K562 (cell line): ENCODE measurements at regions not wholly inside any gene's neighbourhood (a gene's known extent, or its start where the extent isn't known, plus 50 kb on each side); places are given as distances from the start of the nearest gene placed in this dataset.

Source experiments
- ATAC-seq: fragments of 200-7000 bp; cut with Tn5 transposase; 3 replicates; pipeline ENCODE4 v1.9.1; 2020; ENCODE audit warnings: moderate library complexity
- BruUV-seq: library from RNA; stranded (reverse); fragments of 400-500 nt; replicated peaks from 2 replicates; lab custom pipeline; 2021; lab: Mats Ljungman, UMichigan
- CTCF ChIA-PET: fragments of 300-600 bp; formaldehyde crosslinking; extraction: SDS; loops from one replicate; lab custom pipeline; 2021; ENCODE audit warnings: low intra/inter-chr PET ratio; lab: Yijun Ruan, JAX
- POLR2A ChIA-PET: fragments of 300-600, 350-650 bp; sonication (Branson Sonifier 250); formaldehyde crosslinking; extraction: SDS; loops from one replicate; lab custom pipeline; 2021; ENCODE audit warnings: antibody characterized with exemption, inconsistent platforms; lab: Yijun Ruan, JAX
- DNase-seq, 4 experiments: peaks; one replicate each; pipeline versions ENCODE4 v3.0.0 to v3.0.0-alpha.2; 2011 to 2018; ENCODE audit warnings: low spot score in 3 of 4, mixed read lengths in 3 of 4; ENCODE audit errors: extremely low read depth in 1 of 4
- FAIRE-seq: peaks from 2 replicates; lab custom pipeline; 2011; peaks lifted over from hg19 to GRCh38; lab: Jason Lieb, UNC
- H2AFZ ChIP-seq: 2 replicates; pipeline ENCODE4 v1.6.0; 2011; ENCODE audit warnings: low read depth, low read length, control low read depth, inconsistent platforms
- H3K27ac ChIP-seq: fragments of 200-600 bp; 3 replicates; pipeline ENCODE4 v1.8.0; 2011; ENCODE audit warnings: low read depth, mild to moderate bottlenecking, control low read depth, inconsistent platforms, low read length, moderate library complexity, mixed read lengths; ENCODE audit errors: extremely low read depth
- H3K27me3 ChIP-seq, 2 experiments: fragments of 300-600 bp in 1 of 2; 2 replicates in 1 of 2; 3 replicates in 1 of 2; pipeline versions ENCODE4 v1.6.0 to v1.8.0; 2011; ENCODE audit warnings: inconsistent platforms in 2 of 2, low read length in 2 of 2, mild to moderate bottlenecking in 1 of 2, mixed read lengths in 1 of 2, moderate library complexity in 1 of 2; ENCODE audit not compliant: control insufficient read depth in 2 of 2, insufficient read depth in 2 of 2
- H3K36me3 ChIP-seq: fragments of 300-600 bp; 3 replicates; pipeline ENCODE4 v1.8.0; 2011; ENCODE audit warnings: mild to moderate bottlenecking, low read length, inconsistent platforms; ENCODE audit not compliant: control insufficient read depth, insufficient read depth
- H3K4me1 ChIP-seq, 2 experiments: fragments of 200-600 bp in 1 of 2; replicated peaks in 1 of 2; 2 replicates in 1 of 2; 3 replicates in 1 of 2; pipeline versions ENCODE4 v1.5.1 to v1.8.0; 2011; ENCODE audit warnings: inconsistent platforms in 2 of 2, low read length in 2 of 2, mild to moderate bottlenecking in 1 of 2, mixed read lengths in 1 of 2, moderate library complexity in 1 of 2; ENCODE audit not compliant: control insufficient read depth in 2 of 2, insufficient read depth in 2 of 2
- H3K4me2 ChIP-seq: 2 replicates; pipeline ENCODE4 v1.6.1; 2011; ENCODE audit warnings: low read length, control low read depth, inconsistent platforms, mixed read lengths; ENCODE audit not compliant: insufficient read depth
- H3K4me3 ChIP-seq: fragments of 200-600 bp; sonication (generic), shearing (Covaris generic); 2 replicates; pipeline ENCODE4 v1.5.1; 2016; ENCODE audit warnings: control low read depth, inconsistent platforms
- H3K79me2 ChIP-seq: fragments of 200-600 bp; 3 replicates; pipeline ENCODE4 v1.8.0; 2011; ENCODE audit warnings: low read length, inconsistent platforms; ENCODE audit not compliant: control insufficient read depth, insufficient read depth
- H3K9ac ChIP-seq, 2 experiments: 2 replicates each; pipeline versions ENCODE4 v1.6.0 to v1.6.1; 2011; ENCODE audit warnings: low read depth in 2 of 2, low read length in 2 of 2, control low read depth in 1 of 2, inconsistent platforms in 1 of 2, mild to moderate bottlenecking in 1 of 2, mixed read lengths in 1 of 2; ENCODE audit not compliant: insufficient read depth in 1 of 2
- H3K9me1 ChIP-seq: one replicate; pipeline ENCODE4 v1.6.0; 2011; ENCODE audit warnings: inconsistent platforms, mild to moderate bottlenecking, low read length, moderate library complexity; ENCODE audit not compliant: control insufficient read depth, insufficient read depth
- H3K9me3 ChIP-seq: replicated peaks from 2 replicates; pipeline ENCODE4 v1.5.1; 2011; ENCODE audit warnings: low read depth, low read length, inconsistent platforms; ENCODE audit not compliant: control insufficient read depth, insufficient read depth
- H4K20me1 ChIP-seq: replicated peaks from 2 replicates; pipeline ENCODE4 v1.6.1; 2011; ENCODE audit warnings: low read length, inconsistent platforms, mixed read lengths; ENCODE audit not compliant: control insufficient read depth, insufficient read depth
- ATF7 ChIP-seq: fragments of 450-650 bp; IDR thresholded peaks from 2 replicates; pipeline ENCODE4 v1.7.1; 2014; ENCODE audit warnings: mild to moderate bottlenecking, moderate library complexity
- BCL6 ChIP-seq: fragments of 250-450 bp; sonication (Bioruptor Pico); IDR thresholded peaks from 2 replicates; pipeline ENCODE4 v1.4.0; 2020
- BRD9 ChIP-seq: fragments of 450-650 bp; IDR thresholded peaks from 2 replicates; pipeline ENCODE4 v1.6.1; 2018; ENCODE audit warnings: low read depth; ENCODE audit not compliant: partially characterized antibody
- ELF4 ChIP-seq: fragments of 450-650 bp; formaldehyde crosslinking; IDR thresholded peaks from 2 replicates; pipeline ENCODE4 v1.4.0; 2022; ENCODE audit warnings: missing genetic modification characterization
- HMG20B ChIP-seq: fragments of 250-450 bp; sonication (Bioruptor Pico); IDR thresholded peaks from 2 replicates; pipeline ENCODE4 v1.5.0; 2021; ENCODE audit warnings: mild to moderate bottlenecking
- MEF2D ChIP-seq: conservative IDR thresholded peaks from 2 replicates; pipeline ENCODE4 v1.6.1; 2016; ENCODE audit warnings: low read depth, missing genetic modification characterization, missing compliant biosample characterization
- NR3C1 ChIP-seq: sonication (generic); formaldehyde crosslinking; IDR thresholded peaks from 2 replicates; pipeline ENCODE4 v1.8.1; 2022; ENCODE audit warnings: missing genetic modification reagents
- THAP7 ChIP-seq: fragments of 250-450 bp; sonication (Bioruptor Pico); IDR thresholded peaks from 2 replicates; pipeline ENCODE4 v1.5.0; 2021
- ZC3H8 ChIP-seq: fragments of 450-650 bp; IDR thresholded peaks from 2 replicates; pipeline ENCODE4 v1.6.1; 2017
- ZNF197 ChIP-seq: fragments of 200-800 bp; sonication (Bioruptor generic); IDR thresholded peaks from 2 replicates; pipeline ENCODE4 v1.6.1; 2016; ENCODE audit warnings: low read depth, missing genetic modification characterization, missing compliant biosample characterization
- ZNF217 ChIP-seq: sonication (generic); formaldehyde crosslinking; IDR thresholded peaks from 2 replicates; pipeline ENCODE4 v1.8.0; 2022; ENCODE audit warnings: mild to moderate bottlenecking, missing genetic modification reagents
- WGBS: fragments of 100-300 bp; shearing (Covaris generic); methylation state at CpG from one replicate; pipeline ENCODE4 v1.1.6; 2016; ENCODE audit warnings: low coverage, mixed read lengths; ENCODE audit not compliant: insufficient coverage; ENCODE audit errors: missing lambda C conversion rate; 5-methylcytosine and 5-hydroxymethylcytosine counted together
- in situ Hi-C: fragments of 300-500 bp; cut with MboI; formaldehyde crosslinking; loops from 4 replicates; pipeline ENCODE4 v1.15.0; 2018; ENCODE audit warnings: inconsistent platforms, mixed read lengths
- intact Hi-C: fragments of 100-400 bp; cut with micrococcal nuclease; formaldehyde crosslinking; loops from 2 replicates; pipeline ENCODE4 v1.14.2; 2022
- TF ChIP-seq, protein P1 (sequence below): sonication (generic); formaldehyde crosslinking; IDR thresholded peaks from 2 replicates; pipeline ENCODE4 v1.8.1; 2023; ENCODE audit warnings: mild to moderate bottlenecking, missing genetic modification reagents
- TF ChIP-seq, protein P2 (sequence below): sonication (generic); formaldehyde crosslinking; IDR thresholded peaks from 2 replicates; pipeline ENCODE4 v1.4.0; 2020; ENCODE audit warnings: mild to moderate bottlenecking, missing genetic modification reagents
- TF ChIP-seq, protein P3 (sequence below): fragments of 450-650 bp; IDR thresholded peaks from 2 replicates; pipeline ENCODE4 v1.6.1; 2016; ENCODE audit warnings: antibody characterized with exemption
- TF ChIP-seq, protein P4 (sequence below): IDR thresholded peaks from 3 replicates; pipeline ENCODE4 v1.6.1; 2011; ENCODE audit warnings: borderline replicate concordance, mild to moderate bottlenecking, moderate library complexity; ENCODE audit not compliant: insufficient read length; ENCODE audit errors: extremely low read depth

DNA sequence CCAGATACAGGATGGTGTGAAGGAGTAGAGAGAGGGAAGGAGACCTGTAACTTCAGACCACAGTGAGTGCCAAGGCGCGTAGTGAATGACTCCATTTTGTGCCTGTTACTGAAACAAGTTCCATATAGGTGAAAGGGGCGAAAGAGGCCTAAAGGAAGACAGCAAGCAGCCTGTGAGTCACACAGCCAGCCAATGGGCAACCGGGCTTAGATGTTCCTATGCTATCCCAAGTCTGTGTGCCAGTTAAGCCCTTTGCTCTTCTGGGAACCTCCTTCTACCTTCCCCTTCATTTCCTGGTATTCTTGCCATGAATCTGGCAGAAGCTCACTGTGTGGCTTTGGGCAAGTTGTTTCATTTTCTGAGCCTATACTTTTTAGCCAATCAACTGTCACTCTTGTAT, 161.8 kb upstream of the LDB2 start:
- FAIRE-seq (no peak), ATAC-seq (no peak), DNase-seq (no peak)
- H2AFZ ChIP-seq, result no peak overlapping the region
- H4K20me1 ChIP-seq, result no peaks in the 10 kb centered on the region
- no peak overlapping the region for H3K4me2 ChIP-seq
- no peaks in the 10 kb centered on the region for H3K27me3 ChIP-seq
- no peak overlapping the region for H3K4me3 ChIP-seq
- H3K9me3 ChIP-seq, result no peaks in the 10 kb centered on the region
- POLR2A ChIA-PET, result no interaction called here
- H3K4me1 ChIP-seq, result no peaks in the 10 kb centered on the region
- WGBS, result 0% methylated on average over 4 of the region's 4 CpGs
- H3K27ac ChIP-seq, result no peak overlapping the region
- no peak overlapping the region for H3K9ac ChIP-seq
- TF ChIP-seq ZNF217 (CRISPR knock-in tag) (no peak), ELF4 (CRISPR knock-in tag) (no peak), THAP7 (CRISPR knock-in tag) (no peak), BRD9 (no peak), MEF2D (tag) (no peak), ZC3H8 (no peak), ZNF197 (CRISPR knock-in tag) (no peak), ATF7 (no peak), BCL6 (CRISPR knock-in tag) (no peak), HMG20B (CRISPR knock-in tag) (no peak), NR3C1 (CRISPR knock-in tag) (no peak)
- TF ChIP-seq, protein P1, sequence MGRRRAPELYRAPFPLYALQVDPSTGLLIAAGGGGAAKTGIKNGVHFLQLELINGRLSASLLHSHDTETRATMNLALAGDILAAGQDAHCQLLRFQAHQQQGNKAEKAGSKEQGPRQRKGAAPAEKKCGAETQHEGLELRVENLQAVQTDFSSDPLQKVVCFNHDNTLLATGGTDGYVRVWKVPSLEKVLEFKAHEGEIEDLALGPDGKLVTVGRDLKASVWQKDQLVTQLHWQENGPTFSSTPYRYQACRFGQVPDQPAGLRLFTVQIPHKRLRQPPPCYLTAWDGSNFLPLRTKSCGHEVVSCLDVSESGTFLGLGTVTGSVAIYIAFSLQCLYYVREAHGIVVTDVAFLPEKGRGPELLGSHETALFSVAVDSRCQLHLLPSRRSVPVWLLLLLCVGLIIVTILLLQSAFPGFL, result no peak
- TF ChIP-seq, protein P2, sequence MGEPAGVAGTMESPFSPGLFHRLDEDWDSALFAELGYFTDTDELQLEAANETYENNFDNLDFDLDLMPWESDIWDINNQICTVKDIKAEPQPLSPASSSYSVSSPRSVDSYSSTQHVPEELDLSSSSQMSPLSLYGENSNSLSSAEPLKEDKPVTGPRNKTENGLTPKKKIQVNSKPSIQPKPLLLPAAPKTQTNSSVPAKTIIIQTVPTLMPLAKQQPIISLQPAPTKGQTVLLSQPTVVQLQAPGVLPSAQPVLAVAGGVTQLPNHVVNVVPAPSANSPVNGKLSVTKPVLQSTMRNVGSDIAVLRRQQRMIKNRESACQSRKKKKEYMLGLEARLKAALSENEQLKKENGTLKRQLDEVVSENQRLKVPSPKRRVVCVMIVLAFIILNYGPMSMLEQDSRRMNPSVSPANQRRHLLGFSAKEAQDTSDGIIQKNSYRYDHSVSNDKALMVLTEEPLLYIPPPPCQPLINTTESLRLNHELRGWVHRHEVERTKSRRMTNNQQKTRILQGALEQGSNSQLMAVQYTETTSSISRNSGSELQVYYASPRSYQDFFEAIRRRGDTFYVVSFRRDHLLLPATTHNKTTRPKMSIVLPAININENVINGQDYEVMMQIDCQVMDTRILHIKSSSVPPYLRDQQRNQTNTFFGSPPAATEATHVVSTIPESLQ (CRISPR knock-in tag), result no peak
- TF ChIP-seq, protein P3, sequence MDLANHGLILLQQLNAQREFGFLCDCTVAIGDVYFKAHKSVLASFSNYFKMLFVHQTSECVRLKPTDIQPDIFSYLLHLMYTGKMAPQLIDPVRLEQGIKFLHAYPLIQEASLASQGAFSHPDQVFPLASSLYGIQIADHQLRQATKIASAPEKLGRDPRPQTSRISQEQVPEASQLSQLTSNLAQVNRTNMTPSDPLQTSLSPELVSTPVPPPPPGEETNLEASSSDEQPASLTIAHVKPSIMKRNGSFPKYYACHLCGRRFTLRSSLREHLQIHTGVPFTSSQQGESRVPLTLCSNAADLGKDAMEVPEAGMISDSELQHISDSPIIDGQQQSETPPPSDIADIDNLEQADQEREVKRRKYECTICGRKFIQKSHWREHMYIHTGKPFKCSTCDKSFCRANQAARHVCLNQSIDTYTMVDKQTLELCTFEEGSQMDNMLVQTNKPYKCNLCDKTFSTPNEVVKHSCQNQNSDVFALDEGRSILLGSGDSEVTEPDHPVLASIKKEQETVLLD, result no peak
- TF ChIP-seq, protein P4, sequence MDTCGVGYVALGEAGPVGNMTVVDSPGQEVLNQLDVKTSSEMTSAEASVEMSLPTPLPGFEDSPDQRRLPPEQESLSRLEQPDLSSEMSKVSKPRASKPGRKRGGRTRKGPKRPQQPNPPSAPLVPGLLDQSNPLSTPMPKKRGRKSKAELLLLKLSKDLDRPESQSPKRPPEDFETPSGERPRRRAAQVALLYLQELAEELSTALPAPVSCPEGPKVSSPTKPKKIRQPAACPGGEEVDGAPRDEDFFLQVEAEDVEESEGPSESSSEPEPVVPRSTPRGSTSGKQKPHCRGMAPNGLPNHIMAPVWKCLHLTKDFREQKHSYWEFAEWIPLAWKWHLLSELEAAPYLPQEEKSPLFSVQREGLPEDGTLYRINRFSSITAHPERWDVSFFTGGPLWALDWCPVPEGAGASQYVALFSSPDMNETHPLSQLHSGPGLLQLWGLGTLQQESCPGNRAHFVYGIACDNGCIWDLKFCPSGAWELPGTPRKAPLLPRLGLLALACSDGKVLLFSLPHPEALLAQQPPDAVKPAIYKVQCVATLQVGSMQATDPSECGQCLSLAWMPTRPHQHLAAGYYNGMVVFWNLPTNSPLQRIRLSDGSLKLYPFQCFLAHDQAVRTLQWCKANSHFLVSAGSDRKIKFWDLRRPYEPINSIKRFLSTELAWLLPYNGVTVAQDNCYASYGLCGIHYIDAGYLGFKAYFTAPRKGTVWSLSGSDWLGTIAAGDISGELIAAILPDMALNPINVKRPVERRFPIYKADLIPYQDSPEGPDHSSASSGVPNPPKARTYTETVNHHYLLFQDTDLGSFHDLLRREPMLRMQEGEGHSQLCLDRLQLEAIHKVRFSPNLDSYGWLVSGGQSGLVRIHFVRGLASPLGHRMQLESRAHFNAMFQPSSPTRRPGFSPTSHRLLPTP, result no peak
- intact Hi-C loops (no loop called here), in situ Hi-C loops (no loop called here)
- no peaks in the 10 kb centered on the region for H3K79me2 ChIP-seq
- CTCF ChIA-PET, result no interaction called here
- H3K9me1 ChIP-seq, result no peaks in the 10 kb centered on the region
- BruUV-seq, result no TSS peak
- no peaks in the 10 kb centered on the region for H3K36me3 ChIP-seq
